Muscle of leg (tissue), 3 donors: ENCODE measurements at regions not wholly inside any gene's neighbourhood (a gene's known extent, or its start where the extent isn't known, plus 50 kb on each side); places are given as distances from the start of the nearest gene placed in this dataset.
A peak's percentile ranks its signal among the peaks of the same experiment; 100 is the strongest.

ENCODE experiments used
- DNase-seq: peaks from one replicate; pipeline ENCODE4 v3.0.0; 2013
- H3K27ac ChIP-seq: one replicate; pipeline ENCODE4 v1.5.1; 2013; ENCODE audit warnings: mild to moderate bottlenecking, low read length, control low read depth
- H3K27me3 ChIP-seq: one replicate; pipeline ENCODE4 v1.6.1; 2013; ENCODE audit warnings: low read length; ENCODE audit not compliant: control insufficient read depth, insufficient read depth
- H3K36me3 ChIP-seq: one replicate; pipeline ENCODE4 v1.6.1; 2013; ENCODE audit warnings: low read length; ENCODE audit not compliant: control insufficient read depth, insufficient read depth
- H3K4me1 ChIP-seq: one replicate; pipeline ENCODE4 v1.6.1; 2013; ENCODE audit warnings: low read length; ENCODE audit not compliant: control insufficient read depth, insufficient read depth
- H3K4me3 ChIP-seq: one replicate; pipeline ENCODE4 v1.5.1; 2013; ENCODE audit warnings: low read length, control low read depth
- H3K9me3 ChIP-seq: replicated peaks from 2 replicates; pipeline ENCODE4 v1.6.1; 2013; ENCODE audit warnings: low read depth, low read length; ENCODE audit not compliant: control insufficient read depth
- WGBS: methylation state at CpG from one replicate; pipeline ENCODE4 v1.1.5; 2013; ENCODE audit warnings: missing lambda C conversion rate; ENCODE audit not compliant: insufficient coverage; 5-methylcytosine and 5-hydroxymethylcytosine counted together

DNA sequence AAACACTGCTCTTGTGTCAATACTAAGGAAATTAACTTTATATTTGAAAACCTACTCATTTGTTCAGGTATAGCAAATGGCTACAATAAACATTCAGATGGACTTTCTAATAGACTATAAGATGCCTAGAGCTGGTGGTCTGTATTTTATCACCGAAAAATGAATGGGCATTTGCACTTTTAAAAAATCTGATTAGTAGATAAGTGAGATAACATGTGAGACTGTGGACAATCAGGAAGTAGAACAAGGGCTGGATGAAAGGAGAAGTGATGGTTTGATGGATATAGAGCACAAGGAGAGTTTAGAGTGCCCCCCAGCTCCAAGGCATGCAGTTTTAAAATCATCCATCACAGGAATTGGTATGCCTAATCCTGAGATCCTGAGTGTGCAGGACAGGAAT is 308.4 kb upstream of the RARB start:
- Histone ChIP-seq H3K4me1 (no peaks in the 10 kb centered on the region), H3K36me3 (no peaks in the 10 kb centered on the region), H3K27me3 (no peaks in the 10 kb centered on the region), H3K27ac (no peak overlapping the region), H3K9me3 (no peaks in the 10 kb centered on the region), H3K4me3 (no peak overlapping the region)
- 100% methylated on average over 1 of the region's 1 CpG for WGBS
- no peak for DNase-seq

DNA sequence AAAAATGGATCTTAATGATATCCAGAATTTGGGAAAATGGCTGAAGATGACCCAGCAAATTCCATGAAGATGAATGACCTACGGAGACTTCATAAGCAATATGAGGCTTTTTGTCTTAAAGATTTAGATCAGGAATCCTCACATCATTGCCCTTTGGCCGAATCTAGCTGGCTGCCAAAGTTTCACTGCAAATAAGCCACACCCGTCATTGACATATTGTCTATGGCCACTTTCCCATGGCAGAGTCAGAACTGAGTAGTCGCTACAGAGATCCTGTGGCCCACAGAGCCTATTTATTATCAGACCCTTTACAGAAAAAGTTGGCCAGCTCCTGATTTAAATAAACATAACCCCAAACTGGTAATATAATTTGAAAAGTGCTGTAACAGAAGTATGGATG is 307.4 kb upstream of the RARB start:
- Histone ChIP-seq H3K27me3 (no peaks in the 10 kb centered on the region), H3K36me3 (no peaks in the 10 kb centered on the region), H3K4me1 (no peaks in the 10 kb centered on the region), H3K27ac (no peak overlapping the region), H3K9me3 (no peaks in the 10 kb centered on the region), H3K4me3 (no peak overlapping the region)
- peak; percentile 28 for DNase-seq
- 84% methylated on average over 3 of the region's 4 CpGs for WGBS

DNA sequence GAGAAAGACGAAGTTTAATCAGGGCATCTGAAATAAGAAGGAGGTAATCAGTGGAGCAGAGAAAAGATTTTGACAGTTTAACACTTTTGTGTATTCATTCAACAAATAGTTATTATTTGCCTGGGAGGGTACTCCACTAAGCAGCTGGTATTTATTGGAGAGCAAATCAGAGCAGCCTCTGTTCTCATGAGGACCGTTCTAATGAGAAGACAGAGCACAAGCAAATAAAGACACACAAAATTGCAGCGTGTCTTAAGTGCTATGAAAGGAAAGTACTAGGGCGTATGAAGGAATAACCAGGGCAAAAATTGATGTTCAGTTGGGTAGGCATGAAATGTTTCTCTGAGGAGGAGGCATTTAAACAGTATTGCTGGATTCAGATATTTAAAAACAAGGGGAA is 302.9 kb upstream of the RARB start:
- H3K36me3 ChIP-seq: no peaks in the 10 kb centered on the region
- no peaks in the 10 kb centered on the region for H3K4me1 ChIP-seq
- H3K27ac ChIP-seq: no peak overlapping the region
- no peaks in the 10 kb centered on the region for H3K27me3 ChIP-seq
- no peak overlapping the region for H3K4me3 ChIP-seq
- peaks cover 12% of the 10 kb centered on the region for H3K9me3 ChIP-seq
- 90% methylated on average over 2 of the region's 4 CpGs for WGBS
- no peak for DNase-seq

DNA sequence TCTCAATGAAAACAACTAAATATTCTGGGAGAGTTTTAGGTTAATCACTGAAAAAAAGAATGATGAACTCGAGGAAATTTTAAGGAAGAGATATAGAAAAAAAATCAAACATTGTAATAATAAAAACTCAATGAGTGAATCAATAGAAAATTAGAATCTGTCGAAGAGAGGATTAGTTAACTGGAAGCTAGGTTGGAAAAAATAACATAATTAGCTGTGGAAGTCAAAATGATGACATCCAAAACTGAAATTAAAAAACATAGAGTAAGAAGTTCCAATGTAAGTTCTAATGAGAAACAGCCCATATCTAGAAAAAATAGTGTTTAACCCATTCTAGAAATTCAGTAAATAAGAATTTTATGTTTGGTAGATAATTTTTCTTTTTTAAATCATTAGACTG is 299.3 kb upstream of the RARB start:
- no peak overlapping the region for H3K27ac ChIP-seq
- no peak for DNase-seq
- H3K9me3 ChIP-seq: peaks cover 12% of the 10 kb centered on the region
- no peak overlapping the region for H3K4me3 ChIP-seq
- H3K36me3 ChIP-seq: no peaks in the 10 kb centered on the region
- no peaks in the 10 kb centered on the region for H3K27me3 ChIP-seq
- no peaks in the 10 kb centered on the region for H3K4me1 ChIP-seq
- WGBS: no CpG with 5 or more reads among the region's 2 CpGs

DNA sequence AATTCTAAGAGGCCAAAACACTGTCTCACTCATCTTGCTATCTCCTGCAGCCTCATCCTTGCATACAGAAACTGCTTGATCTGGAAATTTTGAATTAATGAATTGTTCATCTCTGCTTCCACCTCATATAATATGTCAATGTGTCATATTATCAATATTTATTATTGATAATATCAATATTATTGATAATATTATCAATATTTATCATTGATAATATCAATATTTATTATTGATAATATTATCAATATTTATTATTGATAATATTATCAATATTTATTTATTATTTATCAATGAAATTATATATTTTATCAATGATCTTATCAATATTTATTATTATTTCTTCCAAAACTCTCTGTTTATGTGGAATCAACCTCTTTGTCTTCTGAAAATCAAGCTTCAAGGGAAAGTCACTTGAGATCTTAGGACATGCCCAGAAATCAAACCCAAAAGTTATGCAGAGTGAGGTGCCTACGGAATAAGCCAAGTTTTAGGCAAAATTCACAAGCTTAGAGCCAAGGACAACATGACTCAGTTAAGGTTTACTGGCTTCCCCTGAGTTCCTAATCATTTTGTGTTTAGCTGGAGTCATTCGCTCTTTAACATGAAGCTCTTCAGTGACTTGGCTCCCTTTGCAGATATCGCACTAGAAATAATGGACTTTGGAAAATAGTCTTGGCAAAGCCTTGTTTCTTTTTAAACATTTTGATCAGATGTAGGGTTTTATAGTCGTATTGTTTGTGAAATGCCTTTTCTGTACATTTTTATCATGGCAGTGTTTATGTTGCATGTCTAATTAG is 297.1 kb upstream of the RARB start:
- H3K4me3 ChIP-seq: no peak overlapping the region
- WGBS: 50% methylated on average over 1 of the region's 4 CpGs

DNA sequence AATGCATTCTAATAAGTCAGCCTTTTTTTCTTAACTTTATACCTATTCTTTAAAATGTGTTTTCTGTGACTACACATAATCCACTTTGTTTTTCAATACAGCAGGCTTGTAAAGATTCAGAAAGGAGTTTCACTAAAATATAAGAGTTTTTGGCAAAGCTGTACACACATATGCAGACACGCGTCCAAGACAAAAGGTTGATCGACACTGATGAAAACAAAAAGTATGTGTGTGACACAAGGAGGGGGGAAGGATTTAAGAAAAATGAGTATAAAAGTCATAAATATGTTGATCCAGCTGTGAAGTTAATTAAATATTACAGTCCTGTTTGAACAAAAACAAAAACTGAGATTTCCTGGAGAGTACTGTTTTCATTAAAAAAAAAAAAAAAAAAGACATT is 294.5 kb upstream of the RARB start:
- Histone ChIP-seq H3K27ac (no peak overlapping the region), H3K9me3 (peaks cover 2% of the 10 kb centered on the region), H3K27me3 (no peaks in the 10 kb centered on the region), H3K4me3 (no peak overlapping the region), H3K36me3 (no peaks in the 10 kb centered on the region), H3K4me1 (no peaks in the 10 kb centered on the region)
- peak; percentile 52 for DNase-seq
- no CpG with 5 or more reads among the region's 3 CpGs for WGBS

More for the DNA sequence above, 297.1 kb upstream of the RARB start:
- Histone ChIP-seq H3K9me3 (peaks cover 12% of the 10 kb centered on the region), H3K36me3 (no peaks in the 10 kb centered on the region), H3K27ac (no peak overlapping the region), H3K4me1 (no peaks in the 10 kb centered on the region), H3K27me3 (no peaks in the 10 kb centered on the region)
- DNase-seq: peak; percentile 89

DNA sequence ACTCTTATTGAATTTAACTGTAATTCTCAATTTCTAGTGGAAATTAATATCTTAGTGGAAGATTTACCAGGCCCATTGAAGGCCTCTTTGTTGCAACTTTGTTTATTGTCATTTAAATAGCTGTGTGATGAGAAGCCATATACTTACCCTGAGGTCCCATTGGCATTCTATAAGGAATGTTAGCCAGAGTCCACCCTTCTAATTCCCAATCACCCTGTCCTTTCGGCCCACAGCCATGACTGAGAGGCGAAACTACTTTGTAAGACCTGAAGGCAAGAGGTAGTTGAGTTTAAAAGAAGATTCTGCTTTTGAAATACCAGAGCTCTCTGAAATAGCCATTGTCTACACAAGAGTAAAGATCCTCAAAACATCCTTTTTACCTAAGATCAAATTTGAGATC is 290.5 kb upstream of the RARB start:
- no peaks in the 10 kb centered on the region for H3K36me3 ChIP-seq
- no peak overlapping the region for H3K27ac ChIP-seq
- no CpG with 5 or more reads among the region's 2 CpGs for WGBS
- peaks cover 3% of the 10 kb centered on the region for H3K9me3 ChIP-seq
- no peak for DNase-seq
- no peak overlapping the region for H3K4me3 ChIP-seq
- H3K4me1 ChIP-seq: no peaks in the 10 kb centered on the region
- H3K27me3 ChIP-seq: no peaks in the 10 kb centered on the region

DNA sequence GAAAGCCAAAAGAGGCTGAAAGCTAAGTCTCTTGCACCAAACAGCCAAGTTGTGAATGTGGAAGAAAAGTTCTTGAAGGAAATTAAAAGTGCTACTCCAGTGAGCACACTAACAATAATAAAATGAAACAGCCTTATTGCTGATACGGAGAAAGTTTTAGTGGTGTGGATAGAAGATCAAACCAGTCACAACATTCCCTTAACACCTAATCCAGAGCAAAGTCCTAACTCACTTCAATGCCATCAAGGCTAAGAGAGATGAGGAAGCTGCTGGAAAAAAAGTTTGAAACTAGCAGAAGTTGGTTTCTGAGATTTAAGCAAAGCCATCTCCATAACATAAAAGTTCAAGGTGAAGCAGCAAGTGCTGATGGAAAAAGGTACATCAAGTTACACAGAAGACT is 288.8 kb upstream of the RARB start:
- Histone ChIP-seq H3K27me3 (no peaks in the 10 kb centered on the region), H3K27ac (no peak overlapping the region), H3K4me1 (no peaks in the 10 kb centered on the region), H3K9me3 (peaks cover 3% of the 10 kb centered on the region), H3K36me3 (no peaks in the 10 kb centered on the region), H3K4me3 (no peak overlapping the region)
- no CpG with 5 or more reads among the region's 1 CpG for WGBS
- DNase-seq: no peak

DNA sequence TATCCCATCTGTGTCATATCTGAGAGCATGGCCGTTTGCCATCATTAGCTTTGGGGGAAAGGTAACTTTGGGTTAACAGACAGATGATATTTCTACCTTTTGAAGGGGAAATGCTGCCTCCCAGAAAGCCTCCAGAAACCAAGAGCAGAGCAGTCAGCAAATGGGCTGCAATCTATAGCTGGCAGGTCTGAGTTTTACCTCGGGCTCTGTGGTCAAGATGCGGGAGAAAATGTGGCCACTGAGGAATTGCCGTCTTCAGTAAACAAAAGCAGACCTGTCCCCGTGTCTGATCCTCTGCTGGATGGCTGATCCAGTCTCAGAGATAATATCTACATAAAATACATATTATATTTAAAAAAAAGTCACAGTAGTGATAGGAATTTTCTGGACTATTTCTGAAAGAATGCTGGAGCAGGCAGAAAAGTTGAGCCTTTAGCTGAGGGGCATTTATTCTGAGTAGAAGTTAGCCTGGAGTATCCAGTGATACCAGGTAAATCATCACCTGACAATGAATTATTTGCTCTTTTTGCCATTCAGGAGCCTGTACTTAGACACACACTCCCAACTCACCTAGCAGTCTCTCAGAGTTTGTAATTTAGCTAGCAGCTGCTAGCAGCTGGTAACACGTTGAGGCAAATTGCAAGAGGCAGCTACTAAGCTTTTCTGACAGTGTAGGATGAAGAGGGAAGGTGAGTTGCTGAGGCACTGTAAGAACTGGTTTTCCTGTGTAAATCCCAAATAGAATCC is 285.3 kb upstream of the RARB start:
- Histone ChIP-seq H3K36me3 (no peaks in the 10 kb centered on the region), H3K9me3 (peaks cover 3% of the 10 kb centered on the region), H3K27me3 (no peaks in the 10 kb centered on the region), H3K4me1 (no peaks in the 10 kb centered on the region), H3K27ac (no peak overlapping the region), H3K4me3 (no peak overlapping the region)
- DNase-seq: no peak
- 31% methylated on average over 2 of the region's 6 CpGs for WGBS

DNA sequence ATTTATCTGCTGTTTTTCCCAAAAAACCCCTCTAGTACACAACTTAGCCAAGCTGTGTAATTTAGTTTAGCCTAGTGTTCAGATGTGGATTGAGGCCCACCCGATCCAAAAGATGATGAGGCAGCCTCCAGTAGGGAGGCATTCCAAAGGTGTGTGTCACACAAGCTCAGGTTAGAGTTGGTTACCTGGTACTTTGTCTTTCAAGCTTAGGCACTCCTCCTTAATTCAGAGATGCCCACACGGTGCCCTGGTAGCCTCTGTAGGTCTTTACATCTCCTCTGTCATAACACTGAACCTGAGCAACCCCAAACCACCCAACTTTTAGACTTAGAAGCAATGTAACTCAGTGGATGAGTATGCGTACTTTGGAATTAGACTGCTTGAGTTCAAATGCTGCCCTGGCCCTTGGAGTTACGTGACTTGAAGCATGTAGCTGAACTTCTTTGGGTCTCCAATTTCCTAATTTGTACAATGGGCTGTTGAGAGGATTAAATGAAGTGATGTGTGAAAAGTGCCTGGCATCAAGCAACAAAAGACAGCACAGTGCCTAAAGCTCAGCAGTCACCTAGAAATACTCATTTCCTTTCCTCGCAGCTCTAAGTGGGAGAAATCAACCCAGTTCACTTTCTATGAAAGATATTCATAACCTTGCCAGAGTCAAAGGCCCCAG is 284.6 kb upstream of the RARB start:
- WGBS: 83% methylated on average over 4 of the region's 5 CpGs
- H3K36me3 ChIP-seq: no peaks in the 10 kb centered on the region

More for the DNA sequence above, 284.6 kb upstream of the RARB start:
- Histone ChIP-seq H3K27ac (no peak overlapping the region), H3K4me1 (no peaks in the 10 kb centered on the region), H3K9me3 (peaks cover 3% of the 10 kb centered on the region), H3K4me3 (no peak overlapping the region), H3K27me3 (no peaks in the 10 kb centered on the region)
- no peak for DNase-seq
